IMR-90 (cell line): ENCODE measurements at regions not wholly inside any gene's neighbourhood (a gene's known extent, or its start where the extent isn't known, plus 50 kb on each side); places are given as distances from the start of the nearest gene placed in this dataset.

Experiments
- ATAC-seq: fragments of 200-7000 bp; cut with Tn5 transposase; 2 replicates; pipeline ENCODE4 v1.9.1; 2020; ENCODE audit warnings: low read depth, mild to moderate bottlenecking, moderate library complexity
- BruUV-seq: library from RNA; stranded (reverse); fragments of 400-500 nt; replicated peaks from 2 replicates; lab custom pipeline; 2021; lab: Mats Ljungman, UMichigan
- CTCF ChIA-PET: fragments of 300-600 bp; formaldehyde crosslinking; extraction: SDS; loops from one replicate; lab custom pipeline; 2021; ENCODE audit warnings: antibody characterized with exemption; lab: Yijun Ruan, JAX
- POLR2A ChIA-PET: fragments of 300-600 bp; sonication (Branson Sonifier 250); formaldehyde crosslinking; loops from one replicate; lab custom pipeline; 2022; ENCODE audit warnings: antibody characterized with exemption; ENCODE audit not compliant: unreplicated experiment; lab: Charles Lee
- DNase-seq: peaks from one replicate; pipeline ENCODE4 v3.0.0; 2013
- H2AFZ ChIP-seq: replicated peaks from 2 replicates; pipeline ENCODE3; 2013; ENCODE audit warnings: low read length, mild to moderate bottlenecking; ENCODE audit not compliant: poor library complexity
- H2AK5ac ChIP-seq: 2 replicates; pipeline ENCODE4 v1.6.1; 2013; ENCODE audit warnings: low read depth, low read length, inconsistent platforms
- H2AK9ac ChIP-seq: replicated peaks from 2 replicates; pipeline ENCODE3; 2013; ENCODE audit warnings: mild to moderate bottlenecking, low read depth, low read length, moderate library complexity; ENCODE audit not compliant: poor library complexity
- H2BK120ac ChIP-seq: 2 replicates; pipeline ENCODE4 v1.6.1; 2013; ENCODE audit warnings: low read depth, low read length, inconsistent platforms
- H2BK15ac ChIP-seq: 3 replicates; pipeline ENCODE4 v1.6.1; 2013; ENCODE audit warnings: low read depth, low read length, inconsistent platforms
- H2BK20ac ChIP-seq: 2 replicates; pipeline ENCODE4 v1.6.1; 2013; ENCODE audit warnings: low read depth, mild to moderate bottlenecking, inconsistent platforms, low read length, moderate library complexity
- H2BK5ac ChIP-seq: 2 replicates; pipeline ENCODE4 v1.6.1; 2013; ENCODE audit warnings: mild to moderate bottlenecking, low read depth, low read length, inconsistent platforms; ENCODE audit not compliant: poor library complexity, severe bottlenecking
- H3K14ac ChIP-seq: replicated peaks from 2 replicates; pipeline ENCODE4 v1.6.1; 2013; ENCODE audit warnings: low read depth, low read length, inconsistent platforms
- H3K18ac ChIP-seq: 2 replicates; pipeline ENCODE4 v1.6.1; 2013; ENCODE audit warnings: low read depth, low read length, control low read depth
- H3K23ac ChIP-seq: 2 replicates; pipeline ENCODE4 v1.6.1; 2013; ENCODE audit warnings: low read depth, low read length, inconsistent platforms
- H3K27ac ChIP-seq: 2 replicates; pipeline ENCODE4 v1.5.1; 2013; ENCODE audit warnings: mild to moderate bottlenecking, control low read depth, low read length; ENCODE audit not compliant: insufficient read depth
- H3K27me3 ChIP-seq: 2 replicates; pipeline ENCODE4 v1.6.1; 2013; ENCODE audit warnings: low read length; ENCODE audit not compliant: control insufficient read depth, insufficient read depth
- H3K36me3 ChIP-seq: 2 replicates; pipeline ENCODE4 v1.6.1; 2013; ENCODE audit warnings: low read length, mixed read lengths; ENCODE audit not compliant: control insufficient read depth, insufficient read depth
- H3K4ac ChIP-seq: 2 replicates; pipeline ENCODE4 v1.6.1; 2013; ENCODE audit warnings: low read depth, low read length, inconsistent platforms
- H3K4me1 ChIP-seq: 2 replicates; pipeline ENCODE4 v1.6.1; 2013; ENCODE audit warnings: low read length, mixed read lengths; ENCODE audit not compliant: control insufficient read depth, insufficient read depth
- H3K4me2 ChIP-seq: 2 replicates; pipeline ENCODE4 v1.6.1; 2013; ENCODE audit warnings: low read depth, mild to moderate bottlenecking, control low read depth, low read length, moderate library complexity
- H3K4me3 ChIP-seq: 2 replicates; pipeline ENCODE4 v1.5.1; 2013; ENCODE audit warnings: low read depth, mild to moderate bottlenecking, control low read depth, low read length, moderate library complexity; ENCODE audit not compliant: insufficient read depth
- H3K56ac ChIP-seq: 2 replicates; pipeline ENCODE4 v1.6.1; 2013; ENCODE audit warnings: low read length, inconsistent platforms; ENCODE audit not compliant: insufficient read depth; ENCODE audit errors: extremely low read depth
- H3K79me1 ChIP-seq, 2 experiments: 2 replicates each; pipeline ENCODE4 v1.6.1; 2013; ENCODE audit warnings: low read length in 2 of 2, inconsistent platforms in 1 of 2, low read depth in 1 of 2
- H3K9ac ChIP-seq: 2 replicates; pipeline ENCODE4 v1.6.1; 2013; ENCODE audit warnings: low read depth, low read length, control low read depth
- H3K9me1 ChIP-seq: 2 replicates; pipeline ENCODE4 v1.6.1; 2013; ENCODE audit warnings: low read length, inconsistent platforms; ENCODE audit not compliant: insufficient read depth
- H3K9me3 ChIP-seq: 2 replicates; pipeline ENCODE4 v1.6.1; 2013; ENCODE audit warnings: low read length; ENCODE audit not compliant: control insufficient read depth, insufficient read depth
- H4K20me1 ChIP-seq: 2 replicates; pipeline ENCODE4 v1.6.1; 2013; ENCODE audit warnings: low read length, inconsistent platforms; ENCODE audit not compliant: insufficient read depth
- H4K5ac ChIP-seq: 2 replicates; pipeline ENCODE4 v1.6.1; 2013; ENCODE audit warnings: mild to moderate bottlenecking, low read depth, low read length, control low read depth
- H4K8ac ChIP-seq, 2 experiments: 2 replicates each; pipeline ENCODE4 v1.6.1; 2013; ENCODE audit warnings: low read depth in 2 of 2, low read length in 2 of 2, control low read depth in 1 of 2, inconsistent platforms in 1 of 2
- H4K91ac ChIP-seq: 2 replicates; pipeline ENCODE4 v1.6.1; 2013; ENCODE audit warnings: low read depth, low read length, inconsistent platforms; ENCODE audit not compliant: insufficient read depth
- ELK1 ChIP-seq: fragments of 150-350 bp; IDR thresholded peaks from 2 replicates; pipeline ENCODE4 v1.6.1; 2016; ENCODE audit warnings: low read depth, mild to moderate bottlenecking, low read length, moderate library complexity, borderline replicate concordance
- FOS ChIP-seq: fragments of 150-350 bp; IDR thresholded peaks from 2 replicates; pipeline ENCODE4 v1.6.1; 2016; ENCODE audit warnings: low read depth, low read length
- NFE2L2 ChIP-seq: fragments of 150-350 bp; IDR thresholded peaks from 2 replicates; pipeline ENCODE4 v1.6.1; 2016; ENCODE audit warnings: low read depth, mild to moderate bottlenecking, low read length
- RAD21 ChIP-seq: IDR thresholded peaks from 2 replicates; pipeline ENCODE4 v1.6.1; 2012; ENCODE audit warnings: low read length, improper control_type of control experiment
- RCOR1 ChIP-seq: IDR thresholded peaks from 2 replicates; pipeline ENCODE4 v1.6.1; 2012; ENCODE audit warnings: mild to moderate bottlenecking, low read length, improper control_type of control experiment; ENCODE audit not compliant: insufficient replicate concordance
- RFX5 ChIP-seq: IDR thresholded peaks from 2 replicates; pipeline ENCODE4 v1.8.0; 2012; ENCODE audit warnings: low read depth, mild to moderate bottlenecking, low read length, moderate library complexity
- SMC3 ChIP-seq: fragments of 150-350 bp; IDR thresholded peaks from 2 replicates; pipeline ENCODE4 v1.6.1; 2016; ENCODE audit warnings: low read depth, mild to moderate bottlenecking, antibody characterized with exemption, low read length, moderate library complexity
- WGBS, 2 experiments: methylation state at CpG; one replicate each; pipeline versions ENCODE4 v1.1.5 to v1.1.7; 2013; ENCODE audit warnings: missing lambda C conversion rate in 2 of 2; ENCODE audit not compliant: insufficient read length in 1 of 2; ENCODE audit errors: extremely low coverage in 2 of 2; 5-methylcytosine and 5-hydroxymethylcytosine counted together
- dilution Hi-C: fragments of 300-500 bp; cut with HindIII; formaldehyde crosslinking; loops from one replicate; pipeline ENCODE4 v1.14.3; 2018; ENCODE audit warnings: low sequenced_read_pairs; ENCODE audit not compliant: unreplicated experiment
- in situ Hi-C: fragments of 300-500 bp; cut with MboI; formaldehyde crosslinking; loops from 3 replicates; pipeline ENCODE4 v1.14.3; 2019; ENCODE audit warnings: low sequenced_read_pairs, inconsistent platforms, mixed read lengths
- intact Hi-C: fragments of 100-400 bp; cut with micrococcal nuclease; formaldehyde crosslinking; loops from 2 replicates; pipeline ENCODE4 v1.10.0; 2022

- no peaks in the 10 kb centered on the region for H3K9me3 ChIP-seq
- in situ Hi-C loops: loop anchor here (5.0 kb wide), 1 partner anchor 379 kb away; no protein-coding TSS in a partner anchor
- ATAC-seq (no peak), DNase-seq (no peak)
- H2BK120ac ChIP-seq: no peak overlapping the region
- no peak overlapping the region for H2AK9ac ChIP-seq
- no peak overlapping the region for H3K4me2 ChIP-seq
- no peak overlapping the region for H2BK15ac ChIP-seq
- H3K27me3 ChIP-seq: no peaks in the 10 kb centered on the region
- no peak overlapping the region for H2AK5ac ChIP-seq
- no peak overlapping the region for H3K14ac ChIP-seq
- TF ChIP-seq SMC3 (no peak), RAD21 (no peak), RFX5 (no peak), RCOR1 (no peak), ELK1 (no peak), NFE2L2 (no peak), FOS (no peak)
- H2BK20ac ChIP-seq: no peak overlapping the region
- no peak overlapping the region for H3K9ac ChIP-seq
- ChIA-PET CTCF (interaction anchor here (1.4 kb wide), 1 partner anchor 383 kb away, joined by 3 read pairs; the partner anchor contains the start of gene PSMD6), POLR2A (no interaction called here)
- peaks cover 0 to 3% of the 10 kb centered on the region in 2 experiments; a peak in 1 of 4 replicates for H3K79me1 ChIP-seq
- H3K4me3 ChIP-seq: no peak overlapping the region
- no TSS peak for BruUV-seq
- no peak overlapping the region for H4K8ac ChIP-seq
- no peak overlapping the region for H3K4ac ChIP-seq
- H2BK5ac ChIP-seq: no peak overlapping the region
- peaks cover 7% of the 10 kb centered on the region; the same call in 1 of the 2 replicates for H3K4me1 ChIP-seq
- WGBS, 2 experiments: 83% methylated on average over 1 of the region's 3 CpGs; no CpG with 5 or more reads in 1 of the 2 experiments
- H3K36me3 ChIP-seq: peaks cover 2% of the 10 kb centered on the region; the same call in 1 of the 2 replicates
- no peaks in the 10 kb centered on the region for H4K20me1 ChIP-seq
- intact Hi-C loops: loop anchor here (1.0 kb wide), 1 partner anchor 24 kb away; no protein-coding TSS in a partner anchor
- H3K23ac ChIP-seq: no peak overlapping the region
- H3K9me1 ChIP-seq: 0 out of 2 replicates have a peak, but pooled peaks cover 2% of the 10 kb centered on the region
- dilution Hi-C loops: no loop called here
- no peak overlapping the region for H3K56ac ChIP-seq
- H3K18ac ChIP-seq: no peak overlapping the region
- H4K91ac ChIP-seq: no peak overlapping the region
- no peak overlapping the region for H4K5ac ChIP-seq
- no peak overlapping the region for H3K27ac ChIP-seq
- H2AFZ ChIP-seq: no peak overlapping the region
These were observed 181.0 kb upstream of the PRICKLE2 start for GRCh38 chr3:64406271-64406670.
